Esophagus squamous epithelium (tissue), 4 donors: ENCODE measurements at regions not wholly inside any gene's neighbourhood (a gene's known extent, or its start where the extent isn't known, plus 50 kb on each side); places are given as distances from the start of the nearest gene placed in this dataset.

ENCODE experiments used
- CTCF ChIP-seq, 6 experiments: fragments of 450-650 bp in 4 of 6; fragments of 200-600 bp in 2 of 6; sonication (generic) in 2 of 6; IDR thresholded peaks; one replicate each; pipeline ENCODE4 v1.5.1; 2016 to 2019; ENCODE audit warnings: antibody characterized with exemption in 6 of 6, mild to moderate bottlenecking in 4 of 6, moderate library complexity in 4 of 6
- POLR2A ChIP-seq, 4 donors: fragments of 450-650 bp; IDR thresholded peaks; one replicate each; pipeline ENCODE4 v1.6.1; 2017; ENCODE audit warnings: antibody characterized with exemption in 4 of 4, mild to moderate bottlenecking in 4 of 4, moderate library complexity in 3 of 4

- no peak for TF ChIP-seq CTCF (IDR thresholded peaks at IDR 0.05)
- no peak for TF ChIP-seq POLR2A (IDR thresholded peaks at IDR 0.05)
Observed at GRCh38 chr3:84487296-84487695, 471.5 kb upstream of the CADM2 start.
